Neural cell (in vitro differentiated cells): ENCODE measurements at regions not wholly inside any gene's neighbourhood (a gene's known extent, or its start where the extent isn't known, plus 50 kb on each side); places are given as distances from the start of the nearest gene placed in this dataset.

ENCODE experiments used
- H2AFZ ChIP-seq: fragments of 200-600, 300-800 bp; sonication (generic), shearing (Covaris generic); 2 replicates; pipeline ENCODE4 v1.6.0; 2014; ENCODE audit warnings: low read depth, mild to moderate bottlenecking, antibody characterized with exemption, low read length, moderate library complexity
- H3F3A ChIP-seq: fragments of 200-600 bp; shearing (Covaris generic); 2 replicates; pipeline ENCODE4 v1.6.1; 2016; ENCODE audit warnings: mild to moderate bottlenecking, moderate library complexity, mixed read lengths, antibody characterized with exemption, low read length; ENCODE audit not compliant: insufficient read depth, poor library complexity, severe bottlenecking
- H3K27ac ChIP-seq: fragments of 200-600, 300-800 bp; sonication (generic), shearing (Covaris generic); 2 replicates; pipeline ENCODE4 v1.5.1; 2014; ENCODE audit warnings: mild to moderate bottlenecking, low read length, moderate library complexity
- H3K27me3 ChIP-seq: fragments of 300-800, 200-600 bp; sonication (generic), shearing (Covaris generic); 2 replicates; pipeline ENCODE4 v1.6.0; 2014; ENCODE audit warnings: mild to moderate bottlenecking, low read depth, low read length, moderate library complexity; ENCODE audit not compliant: insufficient read depth
- H3K36me3 ChIP-seq: fragments of 300-800, 200-600 bp; sonication (generic), shearing (Covaris generic); 2 replicates; pipeline ENCODE4 v1.5.1; 2014; ENCODE audit warnings: mild to moderate bottlenecking, antibody characterized with exemption, low read length, moderate library complexity; ENCODE audit not compliant: insufficient read depth
- H3K4me2 ChIP-seq: fragments of 300-800, 200-600 bp; sonication (generic), shearing (Covaris generic); 2 replicates; pipeline ENCODE4 v1.6.0; 2014; ENCODE audit warnings: mild to moderate bottlenecking, low read length
- H3K4me3 ChIP-seq: fragments of 300-800, 200-600 bp; sonication (generic), shearing (Covaris generic); 2 replicates; pipeline ENCODE4 v1.5.1; 2014; ENCODE audit warnings: mild to moderate bottlenecking, low read length, moderate library complexity
- H3K79me2 ChIP-seq: fragments of 200-600 bp; shearing (Covaris generic); replicated peaks from 2 replicates; pipeline ENCODE4 v1.6.0; 2014; ENCODE audit warnings: mild to moderate bottlenecking, low read length, moderate library complexity; ENCODE audit not compliant: insufficient read depth
- H3K9ac ChIP-seq: fragments of 300-800, 200-600 bp; sonication (generic), shearing (Covaris generic); 2 replicates; pipeline ENCODE4 v1.6.1; 2016; ENCODE audit warnings: mild to moderate bottlenecking, low read length, mixed read lengths
- H3K9me2 ChIP-seq: fragments of 200-600 bp; shearing (Covaris generic); 2 replicates; pipeline ENCODE4 v1.6.1; 2016; ENCODE audit warnings: mild to moderate bottlenecking, low read length, mixed read lengths; ENCODE audit not compliant: insufficient read depth
- H3K9me3 ChIP-seq: fragments of 200-600, 300-800 bp; sonication (generic), shearing (Covaris generic); 2 replicates; pipeline ENCODE4 v1.6.1; 2016; ENCODE audit warnings: mild to moderate bottlenecking, mixed run types, low read length, moderate library complexity, mixed read lengths
- H4K20me1 ChIP-seq: fragments of 200-600 bp; shearing (Covaris generic); 2 replicates; pipeline ENCODE4 v1.6.1; 2016; ENCODE audit warnings: mild to moderate bottlenecking, mixed run types; ENCODE audit not compliant: insufficient read depth
- EP300 ChIP-seq: fragments of 450-650 bp; conservative IDR thresholded peaks from 2 replicates; pipeline ENCODE4 v1.6.1; 2014; ENCODE audit warnings: antibody characterized with exemption, mild to moderate bottlenecking, moderate library complexity; ENCODE audit not compliant: poor library complexity, severe bottlenecking
- EZH2 ChIP-seq: fragments of 200-600, 300-800 bp; shearing (Covaris generic), sonication (generic); IDR thresholded peaks from 2 replicates; pipeline ENCODE4 v1.6.1; 2014; ENCODE audit warnings: antibody characterized with exemption, low read length, borderline replicate concordance, mild to moderate bottlenecking; ENCODE audit not compliant: insufficient read depth, poor library complexity, severe bottlenecking
- MXI1 ChIP-seq: fragments of 450-650 bp; conservative IDR thresholded peaks from 2 replicates; pipeline ENCODE4 v1.6.1; 2014; ENCODE audit warnings: antibody characterized with exemption, mild to moderate bottlenecking; ENCODE audit not compliant: poor library complexity, severe bottlenecking
- SMC3 ChIP-seq: fragments of 450-650 bp; conservative IDR thresholded peaks from 2 replicates; pipeline ENCODE4 v1.6.1; 2014; ENCODE audit warnings: antibody characterized with exemption, mild to moderate bottlenecking, moderate library complexity; ENCODE audit not compliant: poor library complexity
- TAF1 ChIP-seq: IDR thresholded peaks from 2 replicates; pipeline ENCODE4 v1.6.1; 2012; ENCODE audit warnings: low read depth
- TF ChIP-seq, protein P1 (sequence below): IDR thresholded peaks from 2 replicates; pipeline ENCODE4 v1.6.1; 2012; ENCODE audit warnings: borderline replicate concordance

DNA sequence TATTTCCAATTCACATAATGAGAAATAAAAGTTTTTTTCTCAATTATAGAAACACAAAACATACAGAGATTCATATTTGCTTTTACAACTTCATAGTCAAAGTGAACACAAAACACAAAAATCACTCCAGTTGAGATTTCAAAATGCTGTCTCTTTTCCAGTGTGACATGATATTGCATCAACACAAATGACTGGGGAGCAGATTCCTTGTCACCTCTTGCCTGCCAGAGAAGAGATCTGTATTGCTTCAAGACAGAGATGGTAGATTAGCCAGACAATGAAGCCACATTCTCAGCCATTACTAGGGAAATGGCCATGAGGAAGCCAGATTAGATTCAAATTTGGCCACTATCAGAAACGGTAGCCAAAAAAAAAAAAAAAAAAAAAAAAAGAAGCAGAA, 2313.1 kb upstream of the AGA start:
- Histone ChIP-seq H3K79me2 (no peaks in the 10 kb centered on the region), H3K4me2 (no peak overlapping the region), H3K9ac (no peak overlapping the region), H3F3A (no peaks in the 10 kb centered on the region), H3K4me3 (no peak overlapping the region), H3K36me3 (no peaks in the 10 kb centered on the region), H3K27me3 (no peaks in the 10 kb centered on the region), H3K9me2 (no peaks in the 10 kb centered on the region), H2AFZ (no peak overlapping the region), H3K27ac (no peak overlapping the region), H4K20me1 (no peaks in the 10 kb centered on the region), H3K9me3 (no peaks in the 10 kb centered on the region)
- TF ChIP-seq TAF1, result no peak

DNA sequence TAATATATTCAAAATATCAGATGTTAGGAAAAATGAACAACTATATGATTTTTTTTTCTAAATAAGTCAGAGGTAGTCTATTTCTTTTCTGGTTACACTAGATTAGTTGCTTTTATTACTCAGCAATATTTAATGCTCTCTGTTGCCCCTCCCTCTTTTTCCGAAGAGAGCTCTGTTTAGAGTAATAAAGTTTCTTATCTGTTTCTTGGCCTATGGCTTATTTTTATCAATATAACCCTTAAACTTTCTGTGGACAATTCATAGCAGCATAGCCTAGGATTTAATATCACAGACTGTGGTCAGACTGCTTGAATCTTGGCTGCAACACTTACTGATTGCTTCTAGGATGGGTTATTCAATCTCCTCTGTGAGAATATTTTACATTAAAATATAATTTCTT, 2315.4 kb upstream of the AGA start:
- no peak overlapping the region for H3K27ac ChIP-seq
- H3K4me2 ChIP-seq, result no peak overlapping the region
- H3K36me3 ChIP-seq, result no peaks in the 10 kb centered on the region
- no peak overlapping the region for H3K9ac ChIP-seq
- H2AFZ ChIP-seq, result no peak overlapping the region
- no peaks in the 10 kb centered on the region for H3K9me2 ChIP-seq
- H4K20me1 ChIP-seq, result no peaks in the 10 kb centered on the region
- H3K79me2 ChIP-seq, result no peaks in the 10 kb centered on the region
- no peak overlapping the region for H3K4me3 ChIP-seq
- H3F3A ChIP-seq, result no peaks in the 10 kb centered on the region
- H3K9me3 ChIP-seq, result no peaks in the 10 kb centered on the region
- H3K27me3 ChIP-seq, result no peaks in the 10 kb centered on the region
- TF ChIP-seq, protein P1, sequence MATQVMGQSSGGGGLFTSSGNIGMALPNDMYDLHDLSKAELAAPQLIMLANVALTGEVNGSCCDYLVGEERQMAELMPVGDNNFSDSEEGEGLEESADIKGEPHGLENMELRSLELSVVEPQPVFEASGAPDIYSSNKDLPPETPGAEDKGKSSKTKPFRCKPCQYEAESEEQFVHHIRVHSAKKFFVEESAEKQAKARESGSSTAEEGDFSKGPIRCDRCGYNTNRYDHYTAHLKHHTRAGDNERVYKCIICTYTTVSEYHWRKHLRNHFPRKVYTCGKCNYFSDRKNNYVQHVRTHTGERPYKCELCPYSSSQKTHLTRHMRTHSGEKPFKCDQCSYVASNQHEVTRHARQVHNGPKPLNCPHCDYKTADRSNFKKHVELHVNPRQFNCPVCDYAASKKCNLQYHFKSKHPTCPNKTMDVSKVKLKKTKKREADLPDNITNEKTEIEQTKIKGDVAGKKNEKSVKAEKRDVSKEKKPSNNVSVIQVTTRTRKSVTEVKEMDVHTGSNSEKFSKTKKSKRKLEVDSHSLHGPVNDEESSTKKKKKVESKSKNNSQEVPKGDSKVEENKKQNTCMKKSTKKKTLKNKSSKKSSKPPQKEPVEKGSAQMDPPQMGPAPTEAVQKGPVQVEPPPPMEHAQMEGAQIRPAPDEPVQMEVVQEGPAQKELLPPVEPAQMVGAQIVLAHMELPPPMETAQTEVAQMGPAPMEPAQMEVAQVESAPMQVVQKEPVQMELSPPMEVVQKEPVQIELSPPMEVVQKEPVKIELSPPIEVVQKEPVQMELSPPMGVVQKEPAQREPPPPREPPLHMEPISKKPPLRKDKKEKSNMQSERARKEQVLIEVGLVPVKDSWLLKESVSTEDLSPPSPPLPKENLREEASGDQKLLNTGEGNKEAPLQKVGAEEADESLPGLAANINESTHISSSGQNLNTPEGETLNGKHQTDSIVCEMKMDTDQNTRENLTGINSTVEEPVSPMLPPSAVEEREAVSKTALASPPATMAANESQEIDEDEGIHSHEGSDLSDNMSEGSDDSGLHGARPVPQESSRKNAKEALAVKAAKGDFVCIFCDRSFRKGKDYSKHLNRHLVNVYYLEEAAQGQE, result no peak

DNA sequence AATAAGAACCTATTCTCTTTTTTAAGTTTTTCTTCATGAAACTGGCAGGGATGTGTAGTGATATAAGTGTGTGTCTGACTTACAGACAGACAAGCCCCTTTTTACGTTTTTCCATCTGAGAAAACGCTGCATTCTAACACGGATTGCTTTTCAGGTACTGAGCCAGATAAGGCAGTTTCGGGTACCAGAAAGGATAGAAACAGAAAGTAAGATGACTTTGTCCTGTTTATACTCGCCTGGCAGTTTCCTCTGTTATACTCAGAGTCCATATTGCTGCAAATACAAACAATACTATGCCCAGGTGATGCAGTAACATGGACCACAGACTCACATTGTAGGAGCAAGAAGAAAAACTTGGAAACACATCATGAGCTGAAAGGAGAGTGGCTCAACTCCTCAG, 2320.6 kb upstream of the AGA start:
- Histone ChIP-seq H3K27ac (no peak overlapping the region), H3K79me2 (no peaks in the 10 kb centered on the region), H3K9me2 (no peaks in the 10 kb centered on the region), H3F3A (no peaks in the 10 kb centered on the region), H3K9ac (no peak overlapping the region), H4K20me1 (no peaks in the 10 kb centered on the region), H2AFZ (no peak overlapping the region), H3K9me3 (no peaks in the 10 kb centered on the region), H3K4me2 (no peak overlapping the region), H3K4me3 (no peak overlapping the region), H3K36me3 (no peaks in the 10 kb centered on the region), H3K27me3 (no peaks in the 10 kb centered on the region)
- TF ChIP-seq MXI1 (no peak), EP300 (no peak), TAF1 (no peak), SMC3 (no peak)

DNA sequence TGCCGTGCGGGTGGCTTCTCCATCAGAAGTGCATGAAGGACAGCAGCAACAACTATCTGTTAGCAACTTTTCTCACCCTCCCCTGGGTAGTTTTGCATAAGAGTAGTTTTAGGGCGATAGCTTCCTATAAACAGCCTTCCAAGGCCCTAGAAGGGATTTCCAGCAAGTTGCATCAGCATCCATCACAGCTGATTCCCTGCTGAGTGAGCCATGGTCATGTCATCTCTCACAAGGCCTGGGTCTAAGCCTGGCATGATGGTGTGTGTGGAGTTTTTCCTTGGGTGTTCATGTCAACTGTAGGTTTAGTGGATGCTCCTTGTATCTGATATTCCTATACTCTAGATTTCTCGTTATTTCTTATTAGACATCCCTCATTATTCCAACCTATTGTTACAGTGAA, 2324.7 kb upstream of the AGA start:
- H3K4me2 ChIP-seq, result no peak overlapping the region
- H4K20me1 ChIP-seq, result no peaks in the 10 kb centered on the region
- H3F3A ChIP-seq, result no peaks in the 10 kb centered on the region
- no peaks in the 10 kb centered on the region for H3K27me3 ChIP-seq
- no peaks in the 10 kb centered on the region for H3K9me3 ChIP-seq
- no peak overlapping the region for H3K4me3 ChIP-seq
- no peaks in the 10 kb centered on the region for H3K79me2 ChIP-seq
- no peaks in the 10 kb centered on the region for H3K36me3 ChIP-seq
- no peaks in the 10 kb centered on the region for H3K9me2 ChIP-seq
- H3K27ac ChIP-seq, result no peak overlapping the region
- no peak overlapping the region for H3K9ac ChIP-seq
- TF ChIP-seq EZH2 (no peak), TAF1 (no peak)
- H2AFZ ChIP-seq, result no peak overlapping the region
